ENCODE measurements at regions not wholly inside any gene's neighbourhood (a gene's known extent, or its start where the extent isn't known, plus 50 kb on each side); places are given as distances from the start of the nearest gene placed in this dataset.
A peak's percentile ranks its signal among the peaks of the same experiment; 100 is the strongest.

GRCh38 chr11:134932761-134933160 lies 520.7 kb upstream of the B3GAT1 start:
- TF ChIP-seq POLR2AphosphoS5 (IDR thresholded peaks at IDR 0.05) (no peak), EP300 (IDR thresholded peaks at IDR 0.05) (no peak), CTCF (IDR thresholded peaks at IDR 0.05) (no peak), POLR2A (IDR thresholded peaks at IDR 0.05; ENCODE audit: low read depth) (no peak)
- H3K36me3 ChIP-seq = no peaks in the 10 kb centered on the region
- H3K9me3 ChIP-seq = no peaks in the 10 kb centered on the region
- peaks cover 0 to 20% (median 0%) of the 10 kb centered on the region in 4 donors for H3K27me3 ChIP-seq
- H3K27ac ChIP-seq (replicated peaks in 1 of 4) = no peak overlapping the region
- H3K4me3 ChIP-seq = no peak overlapping the region
- DNase-seq (ENCODE audit: extremely low spot score) = no peak
- 50% methylated on average over 3 of the region's 3 CpGs for WGBS
- H3K4me1 ChIP-seq = no peaks in the 10 kb centered on the region
- intact Hi-C loops (cut with DNase I) = no loop called here

- intact Hi-C loops (cut with DNase I) = no loop called here
- no peaks in the 10 kb centered on the region for H3K9me3 ChIP-seq
- H3K36me3 ChIP-seq = no peaks in the 10 kb centered on the region
- H3K4me1 ChIP-seq = no peaks in the 10 kb centered on the region
- peaks cover 0 to 23% (median 0%) of the 10 kb centered on the region in 4 donors for H3K27me3 ChIP-seq
- TF ChIP-seq POLR2A (IDR thresholded peaks at IDR 0.05; ENCODE audit: low read depth) (no peak), EP300 (IDR thresholded peaks at IDR 0.05) (no peak), CTCF (IDR thresholded peaks at IDR 0.05) (no peak), POLR2AphosphoS5 (IDR thresholded peaks at IDR 0.05) (no peak)
- no peak overlapping the region for H3K27ac ChIP-seq (replicated peaks in 1 of 4)
- 90% methylated on average over 3 of the region's 3 CpGs for WGBS
- DNase-seq (ENCODE audit: extremely low spot score) = no peak
- H3K4me3 ChIP-seq = no peak overlapping the region
Measured at GRCh38 chr11:134925432-134925831, 513.4 kb upstream of the B3GAT1 start.

GRCh38 chr11:134923441-134923840 lies 511.4 kb upstream of the B3GAT1 start:
- Histone ChIP-seq H3K4me3 (no peak overlapping the region), H3K27me3 (peaks cover 0 to 15% (median 0%) of the 10 kb centered on the region in 4 donors), H3K27ac (replicated peaks in 1 of 4) (no peak overlapping the region), H3K9me3 (no peaks in the 10 kb centered on the region), H3K36me3 (no peaks in the 10 kb centered on the region), H3K4me1 (no peaks in the 10 kb centered on the region)
- 93% methylated on average over 7 of the region's 7 CpGs for WGBS
- peak; percentile 72 for DNase-seq (ENCODE audit: extremely low spot score)
- TF ChIP-seq POLR2A (IDR thresholded peaks at IDR 0.05; ENCODE audit: low read depth) (no peak), EP300 (IDR thresholded peaks at IDR 0.05) (no peak), POLR2AphosphoS5 (IDR thresholded peaks at IDR 0.05) (no peak), CTCF (IDR thresholded peaks at IDR 0.05) (no peak)
- intact Hi-C loops (cut with DNase I) = no loop called here

- intact Hi-C loops (cut with DNase I) = no loop called here
- no peak overlapping the region for H3K27ac ChIP-seq (replicated peaks in 1 of 4)
- H3K27me3 ChIP-seq = peaks cover 0 to 15% (median 0%) of the 10 kb centered on the region in 4 donors
- 55% methylated on average over 3 of the region's 3 CpGs for WGBS
- H3K4me3 ChIP-seq = no peak overlapping the region
- DNase-seq (ENCODE audit: extremely low spot score) = no peak
- no peaks in the 10 kb centered on the region for H3K36me3 ChIP-seq
- no peaks in the 10 kb centered on the region for H3K9me3 ChIP-seq
- TF ChIP-seq POLR2AphosphoS5 (IDR thresholded peaks at IDR 0.05) (no peak), EP300 (IDR thresholded peaks at IDR 0.05) (no peak), POLR2A (IDR thresholded peaks at IDR 0.05; ENCODE audit: low read depth) (no peak), CTCF (IDR thresholded peaks at IDR 0.05) (no peak)
- H3K4me1 ChIP-seq = no peaks in the 10 kb centered on the region
Measured at GRCh38 chr11:134921938-134922337, 509.9 kb upstream of the B3GAT1 start.

All from esophagus muscularis mucosa (tissue), 4 donors.